ENCODE measurements at regions not wholly inside any gene's neighbourhood (a gene's known extent, or its start where the extent isn't known, plus 50 kb on each side); places are given as distances from the start of the nearest gene placed in this dataset.

DNA sequence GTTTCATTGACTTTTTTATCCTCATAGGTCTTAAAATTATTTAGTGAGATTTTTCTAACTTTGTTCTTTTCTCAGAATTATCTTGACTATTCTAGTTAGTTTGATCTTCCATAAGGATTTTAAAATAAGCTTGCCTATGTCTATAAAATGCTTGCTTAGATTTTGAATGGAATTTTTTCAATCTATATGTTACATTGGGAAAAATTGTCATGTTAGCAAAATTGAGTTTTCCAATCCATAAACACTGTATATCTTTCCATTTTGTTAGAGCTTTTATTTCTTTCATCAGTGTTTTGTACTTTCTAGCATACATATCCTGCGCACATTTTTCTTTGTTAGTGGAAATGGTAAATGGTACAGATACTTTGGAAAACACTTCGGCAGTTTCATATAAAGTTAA, 312.9 kb downstream of the PDHA2 start:
- TF ChIP-seq, protein P1, sequence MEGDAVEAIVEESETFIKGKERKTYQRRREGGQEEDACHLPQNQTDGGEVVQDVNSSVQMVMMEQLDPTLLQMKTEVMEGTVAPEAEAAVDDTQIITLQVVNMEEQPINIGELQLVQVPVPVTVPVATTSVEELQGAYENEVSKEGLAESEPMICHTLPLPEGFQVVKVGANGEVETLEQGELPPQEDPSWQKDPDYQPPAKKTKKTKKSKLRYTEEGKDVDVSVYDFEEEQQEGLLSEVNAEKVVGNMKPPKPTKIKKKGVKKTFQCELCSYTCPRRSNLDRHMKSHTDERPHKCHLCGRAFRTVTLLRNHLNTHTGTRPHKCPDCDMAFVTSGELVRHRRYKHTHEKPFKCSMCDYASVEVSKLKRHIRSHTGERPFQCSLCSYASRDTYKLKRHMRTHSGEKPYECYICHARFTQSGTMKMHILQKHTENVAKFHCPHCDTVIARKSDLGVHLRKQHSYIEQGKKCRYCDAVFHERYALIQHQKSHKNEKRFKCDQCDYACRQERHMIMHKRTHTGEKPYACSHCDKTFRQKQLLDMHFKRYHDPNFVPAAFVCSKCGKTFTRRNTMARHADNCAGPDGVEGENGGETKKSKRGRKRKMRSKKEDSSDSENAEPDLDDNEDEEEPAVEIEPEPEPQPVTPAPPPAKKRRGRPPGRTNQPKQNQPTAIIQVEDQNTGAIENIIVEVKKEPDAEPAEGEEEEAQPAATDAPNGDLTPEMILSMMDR (IDR thresholded peaks at IDR 0.05), result no peak
- TF ChIP-seq POLR2A (IDR thresholded peaks at IDR 0.05), result no peak
